H1 (cell line): ENCODE measurements at regions not wholly inside any gene's neighbourhood (a gene's known extent, or its start where the extent isn't known, plus 50 kb on each side); places are given as distances from the start of the nearest gene placed in this dataset.

Experiments
- CTCF ChIA-PET: fragments of 300-600 bp; sonication (Branson Sonifier 250); formaldehyde crosslinking; loops from one replicate; lab custom pipeline; 2021; ENCODE audit not compliant: partially characterized antibody; lab: Charles Lee
- POLR2A ChIA-PET: fragments of 300-600 bp; sonication (Branson Sonifier 250); formaldehyde crosslinking; loops from one replicate; lab custom pipeline; 2021; ENCODE audit warnings: inconsistent platforms; ENCODE audit not compliant: partially characterized antibody; lab: Charles Lee
- DNase-seq, 2 experiments: peaks; one replicate each; pipeline versions ENCODE4 v3.0.0 to v3.0.0-alpha.2; 2010 to 2022; ENCODE audit warnings: low spot score in 2 of 2, low read depth in 1 of 2, mixed read lengths in 1 of 2
- FAIRE-seq: peaks from 2 replicates; lab custom pipeline; 2011; peaks lifted over from hg19 to GRCh38; lab: Jason Lieb, UNC
- H2AFZ ChIP-seq: 2 replicates; pipeline ENCODE4 v1.8.1; 2012; ENCODE audit warnings: low read length, inconsistent platforms
- H2AK5ac ChIP-seq: 2 replicates; pipeline ENCODE4 v1.6.1; 2013; ENCODE audit warnings: low read depth, low read length
- H2BK120ac ChIP-seq: replicated peaks from 2 replicates; pipeline ENCODE3; 2013; ENCODE audit warnings: low read depth, low read length, inconsistent platforms
- H2BK12ac ChIP-seq: 2 replicates; pipeline ENCODE4 v1.6.1; 2013; ENCODE audit warnings: low read depth, low read length
- H2BK15ac ChIP-seq: 2 replicates; pipeline ENCODE4 v1.6.1; 2013; ENCODE audit warnings: low read length
- H2BK20ac ChIP-seq: 2 replicates; pipeline ENCODE4 v1.6.1; 2013; ENCODE audit warnings: low read length
- H2BK5ac ChIP-seq: 2 replicates; pipeline ENCODE4 v1.6.1; 2013; ENCODE audit warnings: low read depth, low read length
- H3K14ac ChIP-seq: 2 replicates; pipeline ENCODE4 v1.6.1; 2013; ENCODE audit warnings: inconsistent platforms; ENCODE audit not compliant: insufficient read length
- H3K18ac ChIP-seq: 2 replicates; pipeline ENCODE4 v1.6.1; 2013; ENCODE audit warnings: low read length; ENCODE audit errors: extremely low read depth
- H3K23ac ChIP-seq: 2 replicates; pipeline ENCODE4 v1.6.1; 2013; ENCODE audit warnings: inconsistent platforms; ENCODE audit not compliant: insufficient read length
- H3K23me2 ChIP-seq: 2 replicates; pipeline ENCODE4 v1.6.1; 2013; ENCODE audit warnings: low read depth, low read length
- H3K27ac ChIP-seq: 2 replicates; pipeline ENCODE4 v1.6.1; 2011; ENCODE audit warnings: low read depth, low read length, inconsistent platforms
- H3K27me3 ChIP-seq, 4 experiments: replicated peaks in 1 of 4; 1 replicate in 1 of 4; 2 replicates in 3 of 4; pipeline versions ENCODE4 v1.6.1 to v1.8.1; 2011 to 2013; ENCODE audit warnings: low read length in 3 of 4, mild to moderate bottlenecking in 3 of 4, inconsistent platforms in 2 of 4, mixed read lengths in 2 of 4, moderate library complexity in 1 of 4; ENCODE audit not compliant: control insufficient read depth in 3 of 4, insufficient read depth in 3 of 4; ENCODE audit errors: extremely low read depth in 1 of 4
- H3K36me3 ChIP-seq, 4 experiments: 2 replicates each; pipeline versions ENCODE4 v1.6.1 to v1.8.1; 2011 to 2013; ENCODE audit warnings: mild to moderate bottlenecking in 4 of 4, low read length in 3 of 4, moderate library complexity in 2 of 4, control low read depth in 1 of 4, inconsistent platforms in 1 of 4; ENCODE audit not compliant: insufficient read depth in 4 of 4, control insufficient read depth in 2 of 4
- H3K4ac ChIP-seq: replicated peaks from 2 replicates; pipeline ENCODE3; 2013; ENCODE audit warnings: low read length, low read depth, mixed read lengths, inconsistent platforms; ENCODE audit not compliant: insufficient read length
- H3K4me1 ChIP-seq, 4 experiments: replicated peaks in 1 of 4; 1 replicate in 1 of 4; 2 replicates in 3 of 4; pipeline versions ENCODE4 v1.6.1 to v1.8.1; 2011 to 2013; ENCODE audit warnings: low read length in 3 of 4, inconsistent platforms in 2 of 4, mixed read lengths in 1 of 4; ENCODE audit not compliant: insufficient read depth in 4 of 4, control insufficient read depth in 3 of 4
- H3K4me2 ChIP-seq, 2 experiments: 2 replicates each; pipeline versions ENCODE4 v1.6.1 to v1.8.1; 2011 to 2013; ENCODE audit warnings: low read depth in 2 of 2, low read length in 2 of 2, control low read depth in 1 of 2, inconsistent platforms in 1 of 2, mild to moderate bottlenecking in 1 of 2; ENCODE audit not compliant: insufficient read depth in 1 of 2
- H3K4me3 ChIP-seq, 4 experiments: fragments of 200-600, 300-600 bp in 1 of 4; sonication (generic), shearing (Covaris generic), sonication (Bioruptor Twin) in 1 of 4; 2 replicates each; pipeline versions ENCODE4 v1.5.1 to v1.8.1; 2011 to 2016; ENCODE audit warnings: low read length in 4 of 4, low read depth in 3 of 4, control low read depth in 2 of 4, inconsistent platforms in 2 of 4, mild to moderate bottlenecking in 2 of 4, mixed read lengths in 1 of 4, moderate library complexity in 1 of 4; ENCODE audit not compliant: insufficient read depth in 2 of 4; ENCODE audit errors: extremely low read depth in 1 of 4
- H3K56ac ChIP-seq: replicated peaks from 2 replicates; pipeline ENCODE3; 2013; ENCODE audit warnings: low read depth, mild to moderate bottlenecking, mixed read lengths, low read length, inconsistent platforms; ENCODE audit not compliant: insufficient read length
- H3K79me1 ChIP-seq: 2 replicates; pipeline ENCODE4 v1.6.1; 2013; ENCODE audit warnings: low read depth, low read length, control low read depth
- H3K79me2 ChIP-seq, 2 experiments: 2 replicates each; pipeline versions ENCODE4 v1.6.1 to v1.8.1; 2012 to 2013; ENCODE audit warnings: low read length in 2 of 2, mild to moderate bottlenecking in 2 of 2, inconsistent platforms in 1 of 2; ENCODE audit not compliant: insufficient read depth in 2 of 2, control insufficient read depth in 1 of 2
- H3K9ac ChIP-seq, 4 experiments: replicated peaks in 1 of 4; 1 replicate in 1 of 4; 2 replicates in 3 of 4; pipeline versions ENCODE4 v1.6.1 to v1.8.1; 2011 to 2013; ENCODE audit warnings: low read depth in 3 of 4, low read length in 3 of 4, control low read depth in 2 of 4, mild to moderate bottlenecking in 2 of 4, moderate library complexity in 2 of 4, inconsistent platforms in 1 of 4; ENCODE audit errors: extremely low read depth in 1 of 4
- H3K9me3 ChIP-seq, 2 experiments: 2 replicates each; pipeline versions ENCODE4 v1.6.1 to v1.8.1; 2012 to 2013; ENCODE audit warnings: mild to moderate bottlenecking in 2 of 2, moderate library complexity in 2 of 2, control low read depth in 1 of 2, inconsistent platforms in 1 of 2, low read depth in 1 of 2, low read length in 1 of 2, mixed read lengths in 1 of 2; ENCODE audit not compliant: insufficient read depth in 2 of 2
- H4K20me1 ChIP-seq, 2 experiments: replicated peaks in 1 of 2; 2 replicates each; pipeline versions ENCODE3 to v1.8.1; 2011 to 2013; ENCODE audit warnings: inconsistent platforms in 2 of 2, low read length in 2 of 2, mild to moderate bottlenecking in 1 of 2; ENCODE audit not compliant: insufficient read depth in 2 of 2, control insufficient read depth in 1 of 2
- H4K5ac ChIP-seq: 2 replicates; pipeline ENCODE4 v1.6.1; 2013; ENCODE audit warnings: low read length, low read depth, mixed read lengths, inconsistent platforms; ENCODE audit not compliant: insufficient read length
- H4K8ac ChIP-seq: 2 replicates; pipeline ENCODE4 v1.8.0; 2013; ENCODE audit warnings: mild to moderate bottlenecking, moderate library complexity, low read length, inconsistent platforms; ENCODE audit not compliant: insufficient read depth; ENCODE audit errors: extremely low read depth
- H4K91ac ChIP-seq: replicated peaks from 2 replicates; pipeline ENCODE3; 2013; ENCODE audit warnings: low read length, mixed read lengths, inconsistent platforms; ENCODE audit not compliant: insufficient read length
- EGR1 ChIP-seq: IDR thresholded peaks from 2 replicates; pipeline ENCODE4 v1.6.1; 2011; ENCODE audit warnings: low read depth, low read length, borderline replicate concordance
- NRF1 ChIP-seq: IDR thresholded peaks from 2 replicates; pipeline ENCODE4 v1.6.1; 2011; ENCODE audit warnings: mild to moderate bottlenecking, low read depth, low read length, improper control_type of control experiment
- TEAD4 ChIP-seq: IDR thresholded peaks from 2 replicates; pipeline ENCODE4 v1.6.1; 2012; ENCODE audit warnings: low read depth, low read length, inconsistent platforms, mixed read lengths
- WGBS, 2 experiments: shearing (Covaris generic) in 1 of 2; methylation state at CpG; one replicate each; pipeline versions ENCODE4 v1.1.6 to v1.1.7; 2013 to 2015; ENCODE audit warnings: low lambda C conversion rate in 2 of 2, mixed read lengths in 2 of 2, inconsistent platforms in 1 of 2, low coverage in 1 of 2, missing lambda C conversion rate in 1 of 2; ENCODE audit not compliant: insufficient replicate concordance in 2 of 2, insufficient coverage in 1 of 2, insufficient read length in 1 of 2; ENCODE audit errors: extremely low coverage in 1 of 2, missing lambda C conversion rate in 1 of 2; 5-methylcytosine and 5-hydroxymethylcytosine counted together

- Histone ChIP-seq H3K18ac (no peak overlapping the region; the same call in 1 of the 2 replicates), H3K36me3 (peaks cover 2 to 11% (median 6%) of the 10 kb centered on the region in 4 experiments; a peak in 6 of 8 replicates), H3K79me2 (peaks cover 0 to 2% of the 10 kb centered on the region in 2 experiments; a peak in 1 of 4 replicates), H2BK120ac (no peak overlapping the region), H4K91ac (no peak overlapping the region), H3K4me2 (no peak overlapping the region), H3K23me2 (no peaks in the 10 kb centered on the region; the same call in 1 of the 2 replicates), H4K8ac (no peak overlapping the region), H2BK15ac (no peak overlapping the region), H3K56ac (no peak overlapping the region), H4K20me1 (peaks cover 4 to 7% of the 10 kb centered on the region in 2 experiments), H3K4ac (no peak overlapping the region), H2BK20ac (no peak overlapping the region), H3K27me3 (no peaks in the 10 kb centered on the region), H3K9ac (no peak overlapping the region), H2AK5ac (no peak overlapping the region), H2AFZ (no peak overlapping the region), H2BK12ac (no peak overlapping the region), H3K23ac (no peak overlapping the region), H3K4me3 (no peak overlapping the region), H3K4me1 (peaks cover 0 to 4% (median 3%) of the 10 kb centered on the region in 4 experiments; a peak in 4 of 7 replicates), H3K14ac (no peak overlapping the region), H4K5ac (no peak overlapping the region), H2BK5ac (no peak overlapping the region; the same call in 1 of the 2 replicates), H3K79me1 (0 out of 2 replicates have a peak, but pooled peaks cover 3% of the 10 kb centered on the region), H3K27ac (no peak overlapping the region), H3K9me3 (no peaks in the 10 kb centered on the region)
- WGBS, 2 experiments, result 82% methylated on average over 7 of the region's 9 CpGs; no CpG with 5 or more reads in 1 of the 2 experiments
- FAIRE-seq (no peak), DNase-seq (no peak)
- POLR2A ChIA-PET, result interaction anchor here (1.0 to 1.5 kb wide), 2 partner anchors 10 to 43 kb away, joined by 3 to 6 read pairs; no protein-coding TSS in a partner anchor
- CTCF ChIA-PET, result interaction anchor here (0.7 to 1.8 kb wide), 9 partner anchors 9 to 323 kb away, joined by 3 to 5 read pairs (median 3); no protein-coding TSS in a partner anchor
- TF ChIP-seq EGR1, result no peak
- no peak for TF ChIP-seq TEAD4
- TF ChIP-seq NRF1, result no peak
Observed at GRCh38 chr12:124443931-124444712, 123.3 kb downstream of the NCOR2 start.
